ENCODE measurements at regions not wholly inside any gene's neighbourhood (a gene's known extent, or its start where the extent isn't known, plus 50 kb on each side); places are given as distances from the start of the nearest gene placed in this dataset.

- TF ChIP-seq, protein P1, sequence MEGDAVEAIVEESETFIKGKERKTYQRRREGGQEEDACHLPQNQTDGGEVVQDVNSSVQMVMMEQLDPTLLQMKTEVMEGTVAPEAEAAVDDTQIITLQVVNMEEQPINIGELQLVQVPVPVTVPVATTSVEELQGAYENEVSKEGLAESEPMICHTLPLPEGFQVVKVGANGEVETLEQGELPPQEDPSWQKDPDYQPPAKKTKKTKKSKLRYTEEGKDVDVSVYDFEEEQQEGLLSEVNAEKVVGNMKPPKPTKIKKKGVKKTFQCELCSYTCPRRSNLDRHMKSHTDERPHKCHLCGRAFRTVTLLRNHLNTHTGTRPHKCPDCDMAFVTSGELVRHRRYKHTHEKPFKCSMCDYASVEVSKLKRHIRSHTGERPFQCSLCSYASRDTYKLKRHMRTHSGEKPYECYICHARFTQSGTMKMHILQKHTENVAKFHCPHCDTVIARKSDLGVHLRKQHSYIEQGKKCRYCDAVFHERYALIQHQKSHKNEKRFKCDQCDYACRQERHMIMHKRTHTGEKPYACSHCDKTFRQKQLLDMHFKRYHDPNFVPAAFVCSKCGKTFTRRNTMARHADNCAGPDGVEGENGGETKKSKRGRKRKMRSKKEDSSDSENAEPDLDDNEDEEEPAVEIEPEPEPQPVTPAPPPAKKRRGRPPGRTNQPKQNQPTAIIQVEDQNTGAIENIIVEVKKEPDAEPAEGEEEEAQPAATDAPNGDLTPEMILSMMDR (IDR thresholded peaks at IDR 0.05), result no peak
- no peak for TF ChIP-seq POLR2A (IDR thresholded peaks at IDR 0.05)
Measured at GRCh38 chr20:30594112-30594511, 663.4 kb upstream of the DEFB115 start.
